ENCODE measurements at regions not wholly inside any gene's neighbourhood (a gene's known extent, or its start where the extent isn't known, plus 50 kb on each side); places are given as distances from the start of the nearest gene placed in this dataset.

DNA sequence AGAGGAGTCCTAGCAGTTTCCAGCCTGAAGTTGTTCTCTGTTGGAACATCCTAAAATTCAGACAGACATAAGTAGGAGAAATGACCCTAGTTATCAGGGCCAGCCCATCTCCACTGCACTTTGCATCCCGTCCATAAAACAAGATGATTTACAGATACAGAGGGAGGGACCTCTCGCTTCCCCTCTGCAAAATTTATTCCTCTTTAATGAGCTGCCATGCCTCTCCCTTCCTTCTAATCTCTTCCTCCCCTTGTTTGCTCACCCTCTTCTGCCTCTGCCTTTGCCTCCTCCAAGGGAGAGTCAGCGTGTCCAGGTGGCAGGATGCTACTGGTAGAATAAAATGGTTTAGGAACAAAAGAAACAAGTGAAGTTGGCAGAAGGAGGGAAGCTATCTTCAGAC is 351.3 kb downstream of the SOX9 start:
- no peak for TF ChIP-seq KDM5A (IDR thresholded peaks at IDR 0.05)
- TF ChIP-seq, protein P1, sequence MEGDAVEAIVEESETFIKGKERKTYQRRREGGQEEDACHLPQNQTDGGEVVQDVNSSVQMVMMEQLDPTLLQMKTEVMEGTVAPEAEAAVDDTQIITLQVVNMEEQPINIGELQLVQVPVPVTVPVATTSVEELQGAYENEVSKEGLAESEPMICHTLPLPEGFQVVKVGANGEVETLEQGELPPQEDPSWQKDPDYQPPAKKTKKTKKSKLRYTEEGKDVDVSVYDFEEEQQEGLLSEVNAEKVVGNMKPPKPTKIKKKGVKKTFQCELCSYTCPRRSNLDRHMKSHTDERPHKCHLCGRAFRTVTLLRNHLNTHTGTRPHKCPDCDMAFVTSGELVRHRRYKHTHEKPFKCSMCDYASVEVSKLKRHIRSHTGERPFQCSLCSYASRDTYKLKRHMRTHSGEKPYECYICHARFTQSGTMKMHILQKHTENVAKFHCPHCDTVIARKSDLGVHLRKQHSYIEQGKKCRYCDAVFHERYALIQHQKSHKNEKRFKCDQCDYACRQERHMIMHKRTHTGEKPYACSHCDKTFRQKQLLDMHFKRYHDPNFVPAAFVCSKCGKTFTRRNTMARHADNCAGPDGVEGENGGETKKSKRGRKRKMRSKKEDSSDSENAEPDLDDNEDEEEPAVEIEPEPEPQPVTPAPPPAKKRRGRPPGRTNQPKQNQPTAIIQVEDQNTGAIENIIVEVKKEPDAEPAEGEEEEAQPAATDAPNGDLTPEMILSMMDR (IDR thresholded peaks at IDR 0.05), result no peak
- no peak for TF ChIP-seq POLR2A (IDR thresholded peaks at IDR 0.05; ENCODE audit: low read length)
- TF ChIP-seq CEBPB (IDR thresholded peaks at IDR 0.05), result no peak
- no peak for TF ChIP-seq ESRRA (IDR thresholded peaks at IDR 0.05; ENCODE audit: borderline replicate concordance, low read length)
- TF ChIP-seq ZSCAN20 (CRISPR knock-in tag; IDR thresholded peaks at IDR 0.05), result no peak
- no peak for TF ChIP-seq RAD21 (conservative IDR thresholded peaks at IDR 0.05 in 1 of 2, IDR thresholded peaks at IDR 0.05 in 1 of 2)
- TF ChIP-seq, protein P2, sequence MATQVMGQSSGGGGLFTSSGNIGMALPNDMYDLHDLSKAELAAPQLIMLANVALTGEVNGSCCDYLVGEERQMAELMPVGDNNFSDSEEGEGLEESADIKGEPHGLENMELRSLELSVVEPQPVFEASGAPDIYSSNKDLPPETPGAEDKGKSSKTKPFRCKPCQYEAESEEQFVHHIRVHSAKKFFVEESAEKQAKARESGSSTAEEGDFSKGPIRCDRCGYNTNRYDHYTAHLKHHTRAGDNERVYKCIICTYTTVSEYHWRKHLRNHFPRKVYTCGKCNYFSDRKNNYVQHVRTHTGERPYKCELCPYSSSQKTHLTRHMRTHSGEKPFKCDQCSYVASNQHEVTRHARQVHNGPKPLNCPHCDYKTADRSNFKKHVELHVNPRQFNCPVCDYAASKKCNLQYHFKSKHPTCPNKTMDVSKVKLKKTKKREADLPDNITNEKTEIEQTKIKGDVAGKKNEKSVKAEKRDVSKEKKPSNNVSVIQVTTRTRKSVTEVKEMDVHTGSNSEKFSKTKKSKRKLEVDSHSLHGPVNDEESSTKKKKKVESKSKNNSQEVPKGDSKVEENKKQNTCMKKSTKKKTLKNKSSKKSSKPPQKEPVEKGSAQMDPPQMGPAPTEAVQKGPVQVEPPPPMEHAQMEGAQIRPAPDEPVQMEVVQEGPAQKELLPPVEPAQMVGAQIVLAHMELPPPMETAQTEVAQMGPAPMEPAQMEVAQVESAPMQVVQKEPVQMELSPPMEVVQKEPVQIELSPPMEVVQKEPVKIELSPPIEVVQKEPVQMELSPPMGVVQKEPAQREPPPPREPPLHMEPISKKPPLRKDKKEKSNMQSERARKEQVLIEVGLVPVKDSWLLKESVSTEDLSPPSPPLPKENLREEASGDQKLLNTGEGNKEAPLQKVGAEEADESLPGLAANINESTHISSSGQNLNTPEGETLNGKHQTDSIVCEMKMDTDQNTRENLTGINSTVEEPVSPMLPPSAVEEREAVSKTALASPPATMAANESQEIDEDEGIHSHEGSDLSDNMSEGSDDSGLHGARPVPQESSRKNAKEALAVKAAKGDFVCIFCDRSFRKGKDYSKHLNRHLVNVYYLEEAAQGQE (IDR thresholded peaks at IDR 0.05), result no peak
- no peak for TF ChIP-seq FOSB (CRISPR knock-in tag; IDR thresholded peaks at IDR 0.05)
- TF ChIP-seq JUN (IDR thresholded peaks at IDR 0.05), result no peak
